ENCODE measurements at regions not wholly inside any gene's neighbourhood (a gene's known extent, or its start where the extent isn't known, plus 50 kb on each side); places are given as distances from the start of the nearest gene placed in this dataset.

- Histone ChIP-seq H3K9me3 (ENCODE audit: control insufficient read depth in 1 of 2, insufficient read depth in 1 of 2, low read length in 2 of 2) (no peaks in the 10 kb centered on the region), H3K27me3 (ENCODE audit: control insufficient read depth in 1 of 2, insufficient read depth in 2 of 2, low read length in 2 of 2) (no peaks in the 10 kb centered on the region), H3K27ac (ENCODE audit: low read depth in 1 of 2, low read length in 2 of 2) (no peak overlapping the region), H3K36me3 (ENCODE audit: insufficient read depth, low read length) (no peaks in the 10 kb centered on the region), H3K4me3 (ENCODE audit: low read length) (no peak overlapping the region), H3K4me1 (ENCODE audit: insufficient read depth, low read length) (no peaks in the 10 kb centered on the region)
- ChIA-PET POLR2A (no interaction called here), CTCF (interaction anchor here (0.7 kb wide), 1 partner anchor 12 kb away, joined by 3 read pairs; no protein-coding TSS in a partner anchor)
- Mint-ChIP-seq H3K36me3 (ENCODE audit: low read depth) (no peaks in the 10 kb centered on the region), H3K27ac (no peak overlapping the region), H3K9me3 (no peaks in the 10 kb centered on the region), H3K4me1 (ENCODE audit: low read depth) (no peaks in the 10 kb centered on the region), H3K27me3 (no peaks in the 10 kb centered on the region), H3K4me3 (no peak overlapping the region)
- intact Hi-C loops (cut with DNase I, micrococcal nuclease), result no loop called here
- TF ChIP-seq, protein P1, sequence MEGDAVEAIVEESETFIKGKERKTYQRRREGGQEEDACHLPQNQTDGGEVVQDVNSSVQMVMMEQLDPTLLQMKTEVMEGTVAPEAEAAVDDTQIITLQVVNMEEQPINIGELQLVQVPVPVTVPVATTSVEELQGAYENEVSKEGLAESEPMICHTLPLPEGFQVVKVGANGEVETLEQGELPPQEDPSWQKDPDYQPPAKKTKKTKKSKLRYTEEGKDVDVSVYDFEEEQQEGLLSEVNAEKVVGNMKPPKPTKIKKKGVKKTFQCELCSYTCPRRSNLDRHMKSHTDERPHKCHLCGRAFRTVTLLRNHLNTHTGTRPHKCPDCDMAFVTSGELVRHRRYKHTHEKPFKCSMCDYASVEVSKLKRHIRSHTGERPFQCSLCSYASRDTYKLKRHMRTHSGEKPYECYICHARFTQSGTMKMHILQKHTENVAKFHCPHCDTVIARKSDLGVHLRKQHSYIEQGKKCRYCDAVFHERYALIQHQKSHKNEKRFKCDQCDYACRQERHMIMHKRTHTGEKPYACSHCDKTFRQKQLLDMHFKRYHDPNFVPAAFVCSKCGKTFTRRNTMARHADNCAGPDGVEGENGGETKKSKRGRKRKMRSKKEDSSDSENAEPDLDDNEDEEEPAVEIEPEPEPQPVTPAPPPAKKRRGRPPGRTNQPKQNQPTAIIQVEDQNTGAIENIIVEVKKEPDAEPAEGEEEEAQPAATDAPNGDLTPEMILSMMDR (IDR thresholded peaks at IDR 0.05), result no peak
- no peak for ATAC-seq (ENCODE audit: poor library complexity)
- no peak for DNase-seq
These were observed 501.3 kb downstream of the NTRK3 start for GRCh38 chr15:87755226-87755625.

DNA sequence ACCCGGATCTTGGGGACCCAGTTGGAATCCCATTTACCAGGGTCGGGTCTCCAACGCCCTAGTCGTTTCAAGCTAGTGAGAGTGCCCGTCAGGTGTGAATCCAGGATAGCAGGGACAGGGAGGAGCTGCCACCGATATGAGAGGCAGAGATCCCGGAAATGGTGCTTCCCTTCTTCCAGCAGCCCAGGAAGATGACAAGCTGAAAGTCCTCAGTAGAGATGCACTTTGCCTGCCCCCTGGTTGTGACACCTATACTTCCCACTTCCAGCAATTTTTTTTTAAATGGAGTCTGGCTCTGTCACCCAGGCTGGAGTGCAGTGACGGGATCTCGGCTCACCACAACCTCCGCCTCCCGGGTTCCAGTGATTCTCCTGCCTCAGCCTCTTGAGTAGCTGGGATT lies 503.0 kb downstream of the NTRK3 start:
- no peak overlapping the region for H3K27ac Mint-ChIP-seq
- H3K27me3 ChIP-seq (ENCODE audit: control insufficient read depth in 1 of 2, insufficient read depth in 2 of 2, low read length in 2 of 2), result no peaks in the 10 kb centered on the region
- no peak for DNase-seq
- H3K4me3 ChIP-seq (ENCODE audit: low read length), result no peak overlapping the region
- intact Hi-C loops (cut with DNase I, micrococcal nuclease), result no loop called here
- TF ChIP-seq, protein P1 (IDR thresholded peaks at IDR 0.05), result no peak
- H3K27ac ChIP-seq (ENCODE audit: low read depth in 1 of 2, low read length in 2 of 2), result no peak overlapping the region
- POLR2A ChIA-PET, result no interaction called here
- no peaks in the 10 kb centered on the region for H3K9me3 Mint-ChIP-seq
- no peaks in the 10 kb centered on the region for H3K36me3 Mint-ChIP-seq (ENCODE audit: low read depth)
- no peaks in the 10 kb centered on the region for H3K36me3 ChIP-seq (ENCODE audit: insufficient read depth, low read length)
- no peak overlapping the region for H3K4me3 Mint-ChIP-seq
- CTCF ChIA-PET, result interaction anchor here (0.9 kb wide), 1 partner anchor 12 kb away, joined by 4 read pairs; no protein-coding TSS in a partner anchor
- H3K9me3 ChIP-seq (ENCODE audit: control insufficient read depth in 1 of 2, insufficient read depth in 1 of 2, low read length in 2 of 2), result no peaks in the 10 kb centered on the region
- no peaks in the 10 kb centered on the region for H3K4me1 ChIP-seq (ENCODE audit: insufficient read depth, low read length)
- no peaks in the 10 kb centered on the region for H3K4me1 Mint-ChIP-seq (ENCODE audit: low read depth)
- no peaks in the 10 kb centered on the region for H3K27me3 Mint-ChIP-seq
- no peak for ATAC-seq (ENCODE audit: poor library complexity)

- Histone ChIP-seq H3K27ac (ENCODE audit: low read depth in 1 of 2, low read length in 2 of 2) (no peak overlapping the region), H3K4me1 (ENCODE audit: insufficient read depth, low read length) (no peaks in the 10 kb centered on the region), H3K36me3 (ENCODE audit: insufficient read depth, low read length) (no peaks in the 10 kb centered on the region), H3K9me3 (ENCODE audit: control insufficient read depth in 1 of 2, insufficient read depth in 1 of 2, low read length in 2 of 2) (no peaks in the 10 kb centered on the region), H3K4me3 (ENCODE audit: low read length) (no peak overlapping the region), H3K27me3 (ENCODE audit: control insufficient read depth in 1 of 2, insufficient read depth in 2 of 2, low read length in 2 of 2) (no peaks in the 10 kb centered on the region)
- Mint-ChIP-seq H3K4me1 (ENCODE audit: low read depth) (no peaks in the 10 kb centered on the region), H3K36me3 (ENCODE audit: low read depth) (no peaks in the 10 kb centered on the region), H3K27ac (no peak overlapping the region), H3K4me3 (no peak overlapping the region), H3K9me3 (no peaks in the 10 kb centered on the region), H3K27me3 (no peaks in the 10 kb centered on the region)
- ChIA-PET CTCF (no interaction called here), POLR2A (no interaction called here)
- no peak for ATAC-seq (ENCODE audit: poor library complexity)
- intact Hi-C loops (cut with DNase I, micrococcal nuclease), result no loop called here
- DNase-seq, result peak in 1 of 14 experiments; percentile 11
- TF ChIP-seq, protein P1 (IDR thresholded peaks at IDR 0.05), result no peak
These were observed 504.1 kb downstream of the NTRK3 start for GRCh38 chr15:87752250-87752951.

Measured in CD4-positive, alpha-beta T cell (primary cell).